H1 (cell line): ENCODE measurements at regions not wholly inside any gene's neighbourhood (a gene's known extent, or its start where the extent isn't known, plus 50 kb on each side); places are given as distances from the start of the nearest gene placed in this dataset.

ENCODE experiments used
- BCL11A ChIP-seq, 2 experiments: IDR thresholded peaks; one replicate each; pipeline ENCODE4 v1.6.1; 2011; ENCODE audit warnings: low read depth in 2 of 2, low read length in 2 of 2, mild to moderate bottlenecking in 2 of 2
- CHD2 ChIP-seq: IDR thresholded peaks from 2 replicates; pipeline ENCODE4 v1.6.1; 2012; ENCODE audit warnings: low read length, improper control_type of control experiment
- CTCF ChIP-seq, 3 experiments: IDR thresholded peaks; 1 replicate in 2 of 3; 2 replicates in 1 of 3; pipeline versions ENCODE4 v1.5.1 to v1.6.1; 2011; ENCODE audit warnings: low read length in 3 of 3, mild to moderate bottlenecking in 3 of 3, inconsistent platforms in 2 of 3, low read depth in 1 of 3, moderate library complexity in 1 of 3; ENCODE audit not compliant: insufficient read depth in 1 of 3; ENCODE audit errors: control extremely low read depth in 1 of 3
- JUN ChIP-seq: IDR thresholded peaks from 2 replicates; pipeline ENCODE4 v1.6.1; 2011; ENCODE audit warnings: low read depth, mild to moderate bottlenecking, improper control_type of control experiment, low read length
- SP1 ChIP-seq: IDR thresholded peaks from 2 replicates; pipeline ENCODE4 v1.6.1; 2011; ENCODE audit warnings: low read depth, low read length
- TAF1 ChIP-seq: IDR thresholded peaks from 2 replicates; pipeline ENCODE4 v1.6.1; 2011; ENCODE audit warnings: mild to moderate bottlenecking, low read depth, low read length
- TBP ChIP-seq: IDR thresholded peaks from 2 replicates; pipeline ENCODE4 v1.6.1; 2011; ENCODE audit warnings: low read depth, low read length, improper control_type of control experiment
- ZNF274 ChIP-seq: IDR thresholded peaks from 2 replicates; pipeline ENCODE4 v1.7.0; 2012; ENCODE audit warnings: low read length, borderline replicate concordance; ENCODE audit errors: extremely low read depth
- TF ChIP-seq, protein P1 (sequence below): fragments of 300-600 bp; sonication (generic); IDR thresholded peaks from 2 replicates; pipeline ENCODE4 v1.7.1; 2012; ENCODE audit warnings: low read length, moderate library complexity, mild to moderate bottlenecking, inconsistent platforms; ENCODE audit not compliant: insufficient replicate concordance
- TF ChIP-seq, protein P2 (sequence below): IDR thresholded peaks from 2 replicates; pipeline ENCODE4 v1.6.1; 2011; ENCODE audit warnings: low read depth, mild to moderate bottlenecking, low read length; ENCODE audit not compliant: insufficient read depth

- TF ChIP-seq, protein P1, sequence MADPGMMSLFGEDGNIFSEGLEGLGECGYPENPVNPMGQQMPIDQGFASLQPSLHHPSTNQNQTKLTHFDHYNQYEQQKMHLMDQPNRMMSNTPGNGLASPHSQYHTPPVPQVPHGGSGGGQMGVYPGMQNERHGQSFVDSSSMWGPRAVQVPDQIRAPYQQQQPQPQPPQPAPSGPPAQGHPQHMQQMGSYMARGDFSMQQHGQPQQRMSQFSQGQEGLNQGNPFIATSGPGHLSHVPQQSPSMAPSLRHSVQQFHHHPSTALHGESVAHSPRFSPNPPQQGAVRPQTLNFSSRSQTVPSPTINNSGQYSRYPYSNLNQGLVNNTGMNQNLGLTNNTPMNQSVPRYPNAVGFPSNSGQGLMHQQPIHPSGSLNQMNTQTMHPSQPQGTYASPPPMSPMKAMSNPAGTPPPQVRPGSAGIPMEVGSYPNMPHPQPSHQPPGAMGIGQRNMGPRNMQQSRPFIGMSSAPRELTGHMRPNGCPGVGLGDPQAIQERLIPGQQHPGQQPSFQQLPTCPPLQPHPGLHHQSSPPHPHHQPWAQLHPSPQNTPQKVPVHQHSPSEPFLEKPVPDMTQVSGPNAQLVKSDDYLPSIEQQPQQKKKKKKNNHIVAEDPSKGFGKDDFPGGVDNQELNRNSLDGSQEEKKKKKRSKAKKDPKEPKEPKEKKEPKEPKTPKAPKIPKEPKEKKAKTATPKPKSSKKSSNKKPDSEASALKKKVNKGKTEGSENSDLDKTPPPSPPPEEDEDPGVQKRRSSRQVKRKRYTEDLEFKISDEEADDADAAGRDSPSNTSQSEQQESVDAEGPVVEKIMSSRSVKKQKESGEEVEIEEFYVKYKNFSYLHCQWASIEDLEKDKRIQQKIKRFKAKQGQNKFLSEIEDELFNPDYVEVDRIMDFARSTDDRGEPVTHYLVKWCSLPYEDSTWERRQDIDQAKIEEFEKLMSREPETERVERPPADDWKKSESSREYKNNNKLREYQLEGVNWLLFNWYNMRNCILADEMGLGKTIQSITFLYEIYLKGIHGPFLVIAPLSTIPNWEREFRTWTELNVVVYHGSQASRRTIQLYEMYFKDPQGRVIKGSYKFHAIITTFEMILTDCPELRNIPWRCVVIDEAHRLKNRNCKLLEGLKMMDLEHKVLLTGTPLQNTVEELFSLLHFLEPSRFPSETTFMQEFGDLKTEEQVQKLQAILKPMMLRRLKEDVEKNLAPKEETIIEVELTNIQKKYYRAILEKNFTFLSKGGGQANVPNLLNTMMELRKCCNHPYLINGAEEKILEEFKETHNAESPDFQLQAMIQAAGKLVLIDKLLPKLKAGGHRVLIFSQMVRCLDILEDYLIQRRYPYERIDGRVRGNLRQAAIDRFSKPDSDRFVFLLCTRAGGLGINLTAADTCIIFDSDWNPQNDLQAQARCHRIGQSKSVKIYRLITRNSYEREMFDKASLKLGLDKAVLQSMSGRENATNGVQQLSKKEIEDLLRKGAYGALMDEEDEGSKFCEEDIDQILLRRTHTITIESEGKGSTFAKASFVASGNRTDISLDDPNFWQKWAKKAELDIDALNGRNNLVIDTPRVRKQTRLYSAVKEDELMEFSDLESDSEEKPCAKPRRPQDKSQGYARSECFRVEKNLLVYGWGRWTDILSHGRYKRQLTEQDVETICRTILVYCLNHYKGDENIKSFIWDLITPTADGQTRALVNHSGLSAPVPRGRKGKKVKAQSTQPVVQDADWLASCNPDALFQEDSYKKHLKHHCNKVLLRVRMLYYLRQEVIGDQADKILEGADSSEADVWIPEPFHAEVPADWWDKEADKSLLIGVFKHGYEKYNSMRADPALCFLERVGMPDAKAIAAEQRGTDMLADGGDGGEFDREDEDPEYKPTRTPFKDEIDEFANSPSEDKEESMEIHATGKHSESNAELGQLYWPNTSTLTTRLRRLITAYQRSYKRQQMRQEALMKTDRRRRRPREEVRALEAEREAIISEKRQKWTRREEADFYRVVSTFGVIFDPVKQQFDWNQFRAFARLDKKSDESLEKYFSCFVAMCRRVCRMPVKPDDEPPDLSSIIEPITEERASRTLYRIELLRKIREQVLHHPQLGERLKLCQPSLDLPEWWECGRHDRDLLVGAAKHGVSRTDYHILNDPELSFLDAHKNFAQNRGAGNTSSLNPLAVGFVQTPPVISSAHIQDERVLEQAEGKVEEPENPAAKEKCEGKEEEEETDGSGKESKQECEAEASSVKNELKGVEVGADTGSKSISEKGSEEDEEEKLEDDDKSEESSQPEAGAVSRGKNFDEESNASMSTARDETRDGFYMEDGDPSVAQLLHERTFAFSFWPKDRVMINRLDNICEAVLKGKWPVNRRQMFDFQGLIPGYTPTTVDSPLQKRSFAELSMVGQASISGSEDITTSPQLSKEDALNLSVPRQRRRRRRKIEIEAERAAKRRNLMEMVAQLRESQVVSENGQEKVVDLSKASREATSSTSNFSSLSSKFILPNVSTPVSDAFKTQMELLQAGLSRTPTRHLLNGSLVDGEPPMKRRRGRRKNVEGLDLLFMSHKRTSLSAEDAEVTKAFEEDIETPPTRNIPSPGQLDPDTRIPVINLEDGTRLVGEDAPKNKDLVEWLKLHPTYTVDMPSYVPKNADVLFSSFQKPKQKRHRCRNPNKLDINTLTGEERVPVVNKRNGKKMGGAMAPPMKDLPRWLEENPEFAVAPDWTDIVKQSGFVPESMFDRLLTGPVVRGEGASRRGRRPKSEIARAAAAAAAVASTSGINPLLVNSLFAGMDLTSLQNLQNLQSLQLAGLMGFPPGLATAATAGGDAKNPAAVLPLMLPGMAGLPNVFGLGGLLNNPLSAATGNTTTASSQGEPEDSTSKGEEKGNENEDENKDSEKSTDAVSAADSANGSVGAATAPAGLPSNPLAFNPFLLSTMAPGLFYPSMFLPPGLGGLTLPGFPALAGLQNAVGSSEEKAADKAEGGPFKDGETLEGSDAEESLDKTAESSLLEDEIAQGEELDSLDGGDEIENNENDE, result no peak
- TF ChIP-seq CTCF (IDR thresholded peaks at IDR 0.05; ENCODE audit: control extremely low read depth in 1 of 3, insufficient read depth in 1 of 3, low read depth in 1 of 3, low read length in 3 of 3) (no peak), TAF1 (no peak), BCL11A (IDR thresholded peaks at IDR 0.05; ENCODE audit: low read depth in 2 of 2, low read length in 2 of 2) (no peak), CHD2 (no peak), ZNF274 (no peak), TBP (no peak), SP1 (no peak), JUN (no peak)
- TF ChIP-seq, protein P2, sequence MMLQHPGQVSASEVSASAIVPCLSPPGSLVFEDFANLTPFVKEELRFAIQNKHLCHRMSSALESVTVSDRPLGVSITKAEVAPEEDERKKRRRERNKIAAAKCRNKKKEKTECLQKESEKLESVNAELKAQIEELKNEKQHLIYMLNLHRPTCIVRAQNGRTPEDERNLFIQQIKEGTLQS, result no peak
Observed at GRCh38 chr2:198483051-198483450, 678.7 kb downstream of the PLCL1 start (continued).
